NCI-H526 (cell line): ENCODE measurements at regions not wholly inside any gene's neighbourhood (a gene's known extent, or its start where the extent isn't known, plus 50 kb on each side); places are given as distances from the start of the nearest gene placed in this dataset.
"Not testable (repeated sequence)": the region's sequence is repeated elsewhere in the genome, so short reads cannot be mapped to it uniquely, and the experiment has no call there.

Experiments
- DNase-seq, 2 experiments: peaks; one replicate each; lab custom pipeline; 2025; lab: John Stamatoyannopoulos, UW

DNA sequence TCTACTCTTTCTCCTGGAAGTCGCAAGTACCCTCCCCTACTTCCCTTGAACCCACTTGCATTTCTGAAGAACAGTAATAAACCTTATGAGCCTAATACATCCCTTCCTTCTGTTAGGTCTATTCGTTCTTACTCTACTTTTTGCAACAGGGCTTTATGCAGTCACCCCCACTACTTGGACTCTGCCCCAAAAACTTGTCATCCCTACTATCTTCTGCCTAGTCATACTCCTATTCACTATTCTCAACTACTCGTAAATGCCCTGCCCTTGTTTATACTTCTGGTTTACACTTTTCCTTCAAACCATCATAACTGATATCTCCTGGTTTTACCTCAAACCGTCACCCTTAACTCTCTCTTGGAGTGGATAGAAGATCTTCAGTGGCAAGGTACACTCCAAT is 55.2 kb upstream of the SLIT2 start:
- DNase-seq: no peak

DNA sequence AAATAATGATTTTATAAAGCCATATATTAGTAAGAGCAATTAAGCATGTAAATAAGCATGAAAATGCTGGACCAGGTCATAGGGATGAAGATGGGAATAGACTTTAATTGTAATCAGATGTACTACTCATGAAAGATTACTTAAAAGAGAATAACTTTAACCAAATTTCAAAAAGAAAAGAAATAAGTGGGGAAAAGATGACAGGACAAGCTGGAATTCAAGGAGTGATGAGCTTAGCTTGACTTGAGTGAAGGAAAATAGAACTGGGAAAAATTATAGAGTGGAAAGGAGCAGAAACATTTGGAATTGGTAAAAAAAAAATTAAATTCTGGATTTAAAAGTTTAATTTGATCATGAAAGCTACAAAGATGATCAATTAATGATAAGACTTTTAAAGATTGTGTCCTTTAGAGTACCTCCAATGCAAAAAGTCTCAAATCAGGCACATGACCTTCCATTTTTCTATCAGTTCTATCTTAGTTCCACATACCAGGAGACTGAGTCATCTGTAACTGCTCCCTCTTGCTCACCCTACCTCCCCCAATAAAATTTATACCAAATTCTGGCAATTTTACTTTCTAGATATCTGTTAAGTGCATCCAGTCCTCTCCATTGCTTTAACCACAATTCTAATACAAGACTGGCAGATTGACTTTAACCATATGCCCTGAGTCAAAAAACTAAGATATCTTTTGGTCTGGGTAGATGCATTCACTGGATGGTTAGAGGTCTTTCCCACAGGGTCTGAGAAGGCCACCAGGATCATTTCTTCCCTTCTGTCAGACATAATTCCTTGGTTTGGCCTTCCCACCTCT is 56.4 kb upstream of the SLIT2 start:
- DNase-seq: no peak

DNA sequence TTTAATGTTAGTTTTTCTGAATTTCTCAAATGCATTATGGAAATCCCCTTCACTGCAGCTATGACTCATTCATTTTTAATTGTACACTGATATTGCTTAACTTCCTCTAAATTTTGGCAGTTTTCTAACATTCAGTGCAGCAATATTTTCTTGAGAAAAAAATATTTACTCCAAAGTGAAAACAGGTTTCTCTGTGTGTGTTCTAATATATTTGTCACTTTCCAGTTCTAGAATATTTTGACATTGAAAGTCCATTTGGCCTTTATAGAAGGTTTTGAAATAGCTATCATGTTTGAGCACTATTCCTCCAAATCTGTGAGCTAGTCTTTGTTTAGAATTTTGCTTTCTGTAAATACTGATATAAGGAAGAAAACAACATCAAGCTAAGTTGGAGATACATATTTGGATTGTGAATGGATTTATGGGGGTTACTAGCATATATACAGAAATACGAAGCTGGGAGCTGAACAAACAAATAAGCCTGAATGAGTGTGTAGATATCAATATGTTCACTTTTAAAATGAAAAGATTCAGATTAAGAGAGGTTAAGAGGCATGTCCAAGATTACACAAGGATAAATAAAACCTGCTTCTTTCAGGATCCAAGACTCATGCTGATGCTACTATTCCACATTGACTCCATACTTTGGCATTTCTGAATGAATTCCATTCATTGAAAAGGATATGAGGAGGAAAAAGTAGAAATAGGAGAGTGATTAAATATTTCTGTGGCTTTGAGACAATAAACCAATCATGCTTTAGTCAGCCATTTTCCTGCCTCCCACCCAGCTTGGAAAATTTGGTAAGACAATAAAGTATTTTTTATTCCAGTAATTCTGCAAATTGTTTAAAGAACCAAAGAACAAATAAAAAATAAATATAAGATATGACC is 57.3 kb upstream of the SLIT2 start:
- DNase-seq: no peak

DNA sequence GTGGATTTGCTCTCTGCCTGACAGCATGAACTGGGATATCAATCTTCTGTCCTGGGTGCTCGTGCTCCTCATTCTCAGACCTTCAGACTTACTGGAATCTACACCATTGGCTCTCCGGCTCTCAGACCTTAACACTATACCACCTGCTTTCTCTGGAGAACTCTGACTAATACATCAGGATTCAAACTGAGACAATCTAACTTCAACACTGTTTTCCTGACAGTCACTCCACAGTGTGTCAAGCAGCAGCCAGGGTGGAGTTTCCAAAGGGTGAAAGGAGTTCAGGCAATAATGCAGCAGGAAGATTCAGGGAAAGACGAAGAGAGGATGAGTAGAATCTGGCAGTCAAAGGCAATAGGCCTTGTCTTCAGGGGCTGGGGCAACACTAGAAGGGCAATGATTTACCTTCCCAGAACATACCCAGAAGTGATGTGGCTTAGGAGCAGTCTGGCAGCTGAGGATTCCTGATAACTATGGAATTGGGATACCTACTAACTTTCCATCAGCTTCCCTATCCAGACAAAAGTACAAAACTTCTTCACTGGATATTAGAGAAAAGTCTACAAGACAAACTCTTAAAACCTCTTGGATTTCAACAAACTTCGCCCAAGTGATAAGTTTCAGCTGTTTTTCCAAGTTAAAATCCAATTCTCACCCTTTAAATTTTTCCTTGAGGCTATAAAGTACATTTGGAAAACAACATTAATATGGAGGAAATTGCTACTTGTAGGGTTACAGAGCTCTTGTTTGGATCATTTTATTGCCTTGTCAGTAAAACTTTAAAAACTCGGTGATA is 58.4 kb upstream of the SLIT2 start:
- no peak for DNase-seq

DNA sequence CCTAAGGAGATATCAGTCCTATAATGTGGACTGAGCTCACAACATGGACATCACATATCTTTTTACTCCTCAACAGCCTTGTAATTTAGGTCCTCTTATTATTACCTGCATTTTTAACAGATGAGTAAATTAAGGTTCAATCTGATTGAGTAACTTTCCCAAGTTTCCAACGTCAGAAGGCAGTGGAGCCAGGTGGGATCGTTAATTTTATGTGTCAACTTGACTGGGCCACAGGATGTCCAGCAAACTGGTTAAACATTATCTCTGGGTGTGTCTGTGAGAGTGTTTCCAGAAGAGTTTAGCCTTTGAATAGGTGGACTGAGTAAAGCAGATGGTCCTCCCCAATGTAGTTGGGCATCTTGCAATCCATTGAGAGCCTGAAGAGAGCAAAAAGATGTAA is 59.0 kb upstream of the SLIT2 start:
- DNase-seq: no peak

DNA sequence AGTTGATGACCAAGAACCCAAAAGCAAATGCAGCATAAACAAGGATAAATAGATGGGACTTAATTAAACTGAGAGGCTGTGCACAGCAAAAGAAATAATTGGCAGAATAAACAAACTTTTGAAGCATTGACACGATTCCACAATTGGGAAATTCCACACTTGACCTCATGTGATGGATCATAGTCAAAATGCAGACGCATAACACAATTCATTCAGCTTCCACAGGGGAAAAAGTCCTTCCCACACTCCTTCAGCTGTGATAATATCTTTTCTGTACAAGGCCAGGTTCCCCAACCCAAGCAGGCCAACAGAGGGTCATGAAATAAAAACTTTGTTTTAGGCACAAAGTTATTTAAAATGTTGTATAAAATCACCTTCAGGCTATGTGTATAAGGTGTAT is 66.6 kb upstream of the SLIT2 start:
- DNase-seq: no peak

DNA sequence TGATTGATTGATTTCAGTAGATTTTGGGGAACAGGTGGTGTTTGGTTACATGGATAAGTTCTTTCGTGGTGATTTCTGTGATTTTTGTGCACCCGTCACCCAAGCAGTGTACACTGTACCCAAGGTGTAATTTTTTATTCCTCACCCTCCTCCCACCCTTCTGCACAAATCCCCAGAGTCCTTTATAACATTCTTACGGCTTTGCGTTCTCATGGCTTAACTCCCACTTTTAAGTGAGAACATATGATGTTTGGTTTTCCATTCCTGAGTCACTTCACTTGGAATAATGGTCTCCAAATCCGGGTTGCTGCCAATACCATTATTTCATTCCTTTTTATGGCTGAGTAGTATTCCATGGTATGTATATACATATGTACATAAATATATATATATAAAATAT is 68.6 kb upstream of the SLIT2 start:
- DNase-seq: not testable (repeated sequence)

DNA sequence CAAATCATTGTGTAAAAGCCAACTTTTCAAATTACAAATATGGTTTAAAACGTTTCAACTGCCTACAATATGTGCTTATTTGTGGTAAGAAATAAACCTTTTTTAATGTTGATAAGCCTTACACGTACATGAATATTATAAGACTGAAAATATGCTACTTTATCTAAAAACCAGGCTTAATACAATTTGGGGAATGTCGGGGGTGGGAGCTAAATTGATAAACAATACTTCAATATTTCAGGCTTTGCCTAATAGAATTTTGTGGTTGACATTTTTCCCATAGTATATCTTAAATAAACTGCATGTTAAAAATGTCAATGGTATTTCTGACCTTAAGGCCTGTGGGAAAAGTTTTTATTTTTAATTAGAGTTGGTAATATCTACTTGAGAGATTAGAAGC is 69.8 kb upstream of the SLIT2 start:
- no peak for DNase-seq

DNA sequence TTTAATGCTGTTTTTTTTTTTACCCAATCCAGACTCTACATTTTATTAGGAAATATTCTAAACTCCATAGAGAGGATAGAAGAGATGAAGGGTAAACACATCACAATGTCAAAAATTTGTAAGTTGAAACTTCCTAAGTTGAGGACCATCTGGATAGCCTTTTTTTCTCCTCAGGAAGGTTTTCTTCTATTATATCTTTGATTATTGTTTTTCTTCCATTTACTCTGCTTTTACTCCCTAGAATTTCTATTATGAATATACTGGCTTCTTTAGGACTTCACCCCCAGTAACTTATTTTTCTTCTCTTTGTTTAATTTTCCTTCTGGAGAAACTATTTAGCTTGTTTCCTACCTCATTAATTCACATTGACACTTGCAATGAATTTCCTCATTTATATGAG is 71.2 kb upstream of the SLIT2 start:
- DNase-seq: no peak

DNA sequence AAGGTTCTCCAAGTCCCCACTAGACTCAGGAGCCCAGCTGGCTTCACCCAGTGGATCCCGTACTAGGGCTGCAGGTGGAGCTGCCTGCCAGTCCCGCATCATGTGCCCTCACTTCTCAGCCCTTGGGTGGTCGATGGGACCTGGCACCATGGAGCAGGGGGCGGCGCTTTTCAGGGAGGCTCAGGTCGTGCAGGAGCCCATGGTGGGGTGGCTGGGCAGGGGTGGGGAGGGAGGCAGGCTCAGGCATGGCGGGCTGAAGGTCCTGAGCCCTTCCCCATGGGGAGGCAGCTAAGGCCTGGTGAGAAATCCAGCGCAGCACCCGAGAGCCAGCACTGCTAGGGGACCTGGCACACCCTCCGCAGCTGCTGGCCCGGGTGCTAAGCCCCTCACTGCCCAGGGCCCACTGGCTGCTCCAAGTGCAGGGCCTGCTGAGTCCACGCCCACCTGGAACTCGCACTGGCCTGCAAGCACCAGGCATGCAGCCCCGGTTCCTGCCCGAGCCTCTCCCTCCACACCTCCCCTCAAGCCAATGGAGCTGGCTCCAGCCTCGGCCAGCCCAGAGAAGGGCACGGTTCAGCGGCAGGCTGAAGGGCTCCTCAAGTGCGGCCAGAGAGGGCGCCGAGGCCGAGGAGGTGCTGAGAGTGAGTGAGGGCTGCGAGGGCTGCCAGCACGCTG is 72.7 kb upstream of the SLIT2 start:
- DNase-seq: no peak

DNA sequence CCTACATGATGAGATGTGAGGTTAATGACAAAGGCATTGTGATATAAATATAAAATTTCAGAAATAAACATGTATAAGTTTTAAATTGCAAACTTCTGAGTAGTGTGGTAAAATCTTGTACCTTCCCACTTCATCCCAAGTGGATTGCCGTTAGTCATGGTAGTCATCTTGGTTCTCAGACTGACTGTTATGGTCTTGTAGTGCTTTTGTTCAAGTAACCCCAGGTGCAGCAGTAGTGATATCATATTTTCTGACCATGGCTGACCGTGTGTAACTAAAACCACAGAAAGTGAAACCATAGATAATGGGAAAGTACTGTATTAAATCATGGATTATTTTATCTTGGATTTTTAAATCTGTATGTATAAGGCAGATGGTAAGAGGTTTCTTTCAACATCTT is 74.8 kb upstream of the SLIT2 start:
- no peak for DNase-seq

DNA sequence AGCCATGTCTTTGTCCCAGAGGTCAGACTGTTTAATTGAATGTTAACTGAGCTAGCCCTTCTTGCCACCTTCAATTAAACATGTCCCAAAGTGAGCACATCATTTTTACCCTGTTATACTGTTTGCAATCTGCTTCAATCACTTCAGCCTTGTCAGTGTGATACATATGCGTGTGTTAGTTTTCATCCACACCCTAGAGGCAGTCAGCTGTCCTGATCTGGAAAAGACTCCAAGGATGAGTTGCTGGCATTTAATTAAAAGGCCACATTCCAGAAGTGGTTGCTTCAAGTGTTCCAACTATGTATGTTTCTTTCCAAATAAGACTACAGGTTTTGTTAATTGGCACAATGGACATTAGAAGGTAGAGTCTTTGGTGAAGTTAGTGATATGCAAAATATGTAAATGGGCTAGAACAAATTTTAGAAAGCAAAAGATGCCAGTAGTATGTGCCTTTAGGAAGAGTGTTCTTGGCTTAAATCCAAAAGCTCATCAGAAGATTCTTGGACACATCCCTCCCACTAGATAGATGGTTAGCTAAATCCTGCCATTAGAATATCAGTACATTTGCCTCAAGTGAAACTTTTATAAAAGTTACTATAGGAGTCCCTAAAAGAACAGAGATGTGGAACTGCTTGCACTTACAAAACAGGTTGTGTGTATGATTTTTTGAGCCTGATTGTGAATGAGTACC is 79.5 kb upstream of the SLIT2 start:
- DNase-seq: no peak

DNA sequence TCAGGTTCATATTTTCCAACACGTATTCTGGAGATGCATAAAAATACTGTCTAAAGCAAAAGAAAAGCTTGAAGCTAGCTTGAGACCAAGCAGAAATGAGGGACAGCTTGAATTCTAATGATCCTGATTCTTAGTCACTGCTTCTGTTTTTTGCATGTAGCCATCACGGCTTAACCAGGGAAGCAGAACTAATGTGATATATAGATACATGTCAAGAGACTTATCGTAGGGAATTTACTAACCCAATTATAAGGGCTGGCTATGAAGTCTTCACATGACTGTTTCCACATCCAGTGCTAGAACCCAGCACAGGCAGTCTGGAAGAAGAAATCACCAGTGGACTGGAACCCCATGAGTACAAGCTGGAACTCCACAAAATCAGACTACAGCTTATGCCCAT is 85.2 kb upstream of the SLIT2 start:
- DNase-seq: no peak

DNA sequence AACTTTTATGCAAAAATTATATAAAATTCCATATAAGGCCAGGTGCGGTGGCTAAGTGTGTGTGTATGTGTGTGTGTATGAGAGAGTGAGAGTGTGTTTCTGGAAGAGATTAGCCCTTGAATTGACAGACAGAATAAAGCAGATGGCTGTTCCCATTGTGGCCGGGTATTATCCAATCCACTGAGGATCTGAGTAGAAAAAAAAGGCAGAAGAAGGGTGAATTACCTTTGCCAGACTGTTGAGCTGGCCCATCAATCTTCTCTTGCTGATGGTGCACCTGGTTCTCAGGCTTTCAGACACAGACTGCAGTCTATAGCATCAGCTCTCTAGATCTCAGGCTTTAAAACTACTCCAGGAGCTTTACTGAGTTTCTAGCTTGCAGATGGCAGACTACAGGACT is 92.2 kb upstream of the SLIT2 start:
- no peak for DNase-seq

DNA sequence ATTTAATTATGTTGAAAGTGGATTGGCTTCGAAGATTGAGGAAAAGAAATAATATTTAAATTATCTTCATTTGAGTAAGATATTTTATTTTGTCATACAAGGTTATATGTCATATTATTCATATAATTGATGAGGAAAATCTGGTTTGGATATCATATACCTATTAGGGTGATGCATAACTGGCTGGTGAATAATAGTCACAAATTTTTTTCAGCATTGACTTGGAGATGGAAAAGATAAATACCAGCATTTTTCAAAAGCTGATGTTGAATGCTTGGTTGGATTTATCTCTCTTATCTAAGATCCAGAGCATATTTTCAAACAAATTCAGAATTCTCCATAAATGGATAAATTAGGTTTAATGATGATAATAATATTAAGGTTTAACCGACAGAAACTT is 93.5 kb upstream of the SLIT2 start:
- no peak for DNase-seq

DNA sequence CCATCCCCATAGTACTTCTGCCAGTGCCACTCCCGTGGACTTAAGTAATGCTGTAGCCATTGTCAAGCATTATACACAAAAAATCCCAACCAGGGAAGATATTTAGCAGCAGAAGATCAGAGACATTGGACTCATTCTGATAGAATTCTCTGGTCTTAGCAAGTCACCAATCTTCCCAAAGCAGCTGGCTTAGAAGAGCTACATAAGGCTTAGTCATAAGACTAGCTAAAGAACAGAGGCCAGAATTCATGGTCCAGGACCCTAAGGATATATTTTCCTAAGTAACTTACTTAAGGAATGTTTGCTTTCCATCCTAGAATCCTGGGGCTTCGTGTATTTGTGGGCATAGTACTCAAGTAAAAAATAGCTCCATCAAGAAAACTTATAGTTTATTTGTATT is 100.3 kb upstream of the SLIT2 start:
- DNase-seq: no peak

DNA sequence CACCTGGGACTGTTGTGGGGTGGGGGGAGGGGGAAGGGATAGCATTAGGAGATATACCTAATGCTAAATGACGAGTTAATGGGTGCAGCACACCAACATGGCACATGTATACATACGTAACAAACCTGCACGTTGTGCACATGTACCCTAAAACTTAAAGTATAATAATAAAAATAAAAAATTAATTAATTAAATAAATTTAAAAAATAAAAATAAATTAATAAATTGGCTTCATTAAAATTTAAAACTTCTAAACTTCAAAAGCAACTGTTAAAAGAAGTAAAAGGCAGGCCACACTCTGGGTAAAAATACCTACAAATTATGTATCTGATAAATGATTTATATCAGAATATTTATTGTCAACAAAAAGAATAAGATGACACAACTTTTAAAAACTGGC is 102.6 kb upstream of the SLIT2 start:
- not testable (repeated sequence) for DNase-seq

DNA sequence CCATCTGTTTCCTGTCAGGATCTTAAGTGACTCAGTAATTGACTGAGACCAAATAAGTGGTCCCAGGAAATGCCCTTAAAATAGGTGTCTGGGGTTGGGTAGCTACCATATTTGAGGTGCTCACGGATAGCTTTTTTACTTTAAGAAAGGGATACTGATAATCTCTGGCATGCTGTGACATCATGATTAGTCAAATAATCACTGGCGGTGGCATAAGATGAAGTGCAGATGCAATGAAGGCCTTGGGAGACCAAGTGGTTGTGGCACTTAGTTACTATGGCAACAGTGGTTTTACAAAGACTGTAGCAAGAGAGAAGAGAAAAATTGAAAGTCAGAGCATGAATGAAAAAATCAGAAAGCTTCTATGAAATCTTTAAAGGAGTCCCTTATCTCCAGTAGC is 114.5 kb upstream of the SLIT2 start:
- DNase-seq: no peak

DNA sequence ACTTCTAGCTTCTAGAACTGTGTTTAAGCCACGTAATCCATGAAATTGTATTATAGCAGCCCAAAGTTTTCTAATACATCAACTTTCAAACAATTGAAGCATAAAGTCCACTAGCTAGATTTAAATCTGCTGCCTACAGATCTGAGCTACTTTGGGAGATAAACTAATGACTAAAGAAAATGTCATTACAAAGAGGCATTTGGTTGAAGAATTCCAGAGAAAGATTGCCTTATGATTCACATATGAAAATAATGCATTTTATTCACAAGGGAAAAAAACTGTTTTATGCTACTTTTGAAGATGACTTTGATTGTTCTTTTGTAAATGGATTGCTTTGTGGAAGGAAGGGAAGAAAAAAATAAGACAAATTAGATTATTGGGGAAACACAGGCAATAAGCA is 124.1 kb upstream of the SLIT2 start:
- DNase-seq: no peak

DNA sequence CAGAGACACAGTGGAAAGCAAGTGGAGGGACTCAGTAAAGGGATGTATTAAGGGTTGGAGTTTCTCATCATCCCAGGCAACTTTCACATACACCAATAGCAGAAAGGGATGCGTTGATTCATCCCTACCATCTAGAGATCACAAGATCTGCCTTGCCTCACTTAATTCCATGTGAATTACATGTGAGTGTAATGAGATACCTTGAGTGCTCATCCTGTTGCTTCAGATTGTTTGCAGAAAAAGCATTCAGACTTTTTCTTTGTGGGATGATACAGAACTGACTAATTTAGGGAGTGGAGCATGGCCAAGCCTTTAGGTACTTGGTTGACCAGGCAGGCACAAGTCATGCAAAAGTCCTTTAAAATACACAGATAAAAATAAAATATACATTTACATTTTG is 124.8 kb upstream of the SLIT2 start:
- DNase-seq: no peak

DNA sequence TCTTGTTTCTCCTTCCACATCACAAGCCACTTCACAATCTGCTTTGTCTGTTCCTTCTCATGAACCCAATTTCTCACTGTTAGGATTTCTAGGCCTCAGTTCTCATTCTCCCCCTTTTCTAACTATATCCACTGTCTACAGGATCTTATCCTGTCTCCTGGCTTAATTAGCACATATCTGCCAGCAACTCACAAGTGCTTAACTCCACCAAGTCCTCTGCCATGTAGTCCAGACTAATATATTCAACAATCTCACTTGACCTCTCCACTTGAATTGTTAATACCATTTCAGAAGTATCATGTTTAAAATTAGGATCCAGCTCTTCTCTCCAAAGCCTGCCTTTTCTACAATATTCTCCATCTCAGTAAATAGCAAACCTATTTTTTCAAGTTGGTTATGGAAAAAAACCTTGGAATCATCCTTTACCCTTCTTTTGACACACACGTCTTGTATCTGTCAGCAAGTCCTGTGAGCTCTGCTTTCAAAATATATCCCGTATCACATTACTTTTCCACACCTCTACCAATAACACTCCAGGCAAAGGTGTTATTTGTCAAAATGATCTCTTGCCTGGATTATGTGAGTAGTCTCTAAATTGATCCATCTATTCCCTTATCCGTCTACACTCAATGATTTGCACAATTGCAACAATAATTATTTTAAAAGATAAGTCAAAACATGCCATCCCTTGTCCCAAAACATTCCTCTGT is 127.2 kb upstream of the SLIT2 start:
- no peak for DNase-seq
